Transverse colon (tissue), 4 donors: ENCODE measurements at regions not wholly inside any gene's neighbourhood (a gene's known extent, or its start where the extent isn't known, plus 50 kb on each side); places are given as distances from the start of the nearest gene placed in this dataset.

Experiments
- CTCF ChIP-seq, 5 experiments: fragments of 200-600 bp in 3 of 5; fragments of 450-650 bp in 2 of 5; sonication (generic) in 3 of 5; IDR thresholded peaks; 1 replicate in 2 of 5; 2 replicates in 3 of 5; pipeline ENCODE4 v1.5.1; 2016 to 2017; ENCODE audit warnings: antibody characterized with exemption in 5 of 5, inconsistent platforms in 3 of 5, mild to moderate bottlenecking in 2 of 5, moderate library complexity in 1 of 5
- POLR2AphosphoS5 ChIP-seq, 3 donors: sonication (generic); formaldehyde crosslinking; IDR thresholded peaks; one replicate each; pipeline ENCODE4 v1.6.1; 2016; ENCODE audit warnings: antibody characterized with exemption in 3 of 3

- no peak for TF ChIP-seq CTCF (IDR thresholded peaks at IDR 0.05)
- no peak for TF ChIP-seq POLR2AphosphoS5 (IDR thresholded peaks at IDR 0.05)
Measured at GRCh38 chr7:46366526-46366925, 445.5 kb upstream of the IGFBP3 start.
